GM12878 (cell line): ENCODE measurements at regions not wholly inside any gene's neighbourhood (a gene's known extent, or its start where the extent isn't known, plus 50 kb on each side); places are given as distances from the start of the nearest gene placed in this dataset.

Experiments used
- ATAC-seq: fragments of 200-7000 bp; cut with Tn5 transposase; 3 replicates; pipeline ENCODE4 v1.9.1; 2020; ENCODE audit warnings: mild to moderate bottlenecking, moderate library complexity
- BruUV-seq: library from RNA; stranded (reverse); fragments of 400-500 nt; replicated peaks from 2 replicates; lab custom pipeline; 2021; lab: Mats Ljungman, UMichigan
- CTCF ChIA-PET: fragments of 300-600 bp; sonication (Branson Sonifier 250); formaldehyde crosslinking; extraction: SDS; loops from one replicate; lab custom pipeline; 2021; ENCODE audit warnings: inconsistent platforms; lab: Yijun Ruan, JAX
- POLR2A ChIA-PET: fragments of 350-600 bp; formaldehyde crosslinking; extraction: SDS; loops from one replicate; lab custom pipeline; 2021; ENCODE audit warnings: inconsistent platforms; lab: Charles Lee
- RAD21 ChIA-PET: fragments of 300-600 bp; sonication (Branson Sonifier 250); formaldehyde crosslinking; loops from one replicate; lab custom pipeline; 2023; ENCODE audit warnings: antibody characterized with exemption; ENCODE audit not compliant: unreplicated experiment; lab: Charles Lee
- SMC1A ChIA-PET: fragments of 300-600 bp; sonication (Branson Sonifier 250); formaldehyde crosslinking; loops from one replicate; lab custom pipeline; 2023; ENCODE audit not compliant: unreplicated experiment, uncharacterized antibody; lab: Charles Lee
- DNase-seq: peaks from one replicate; pipeline ENCODE4 v3.0.0-alpha.2; 2011; ENCODE audit warnings: low read depth, low spot score
- FAIRE-seq: peaks from 3 replicates; lab custom pipeline; 2011; peaks lifted over from hg19 to GRCh38; lab: Jason Lieb, UNC
- H2AFZ ChIP-seq: 2 replicates; pipeline ENCODE4 v1.6.0; 2011; ENCODE audit warnings: low read depth, low read length, control low read depth; ENCODE audit not compliant: control insufficient read depth
- H3K27ac ChIP-seq: 2 replicates; pipeline ENCODE4 v1.5.1; 2011; ENCODE audit warnings: control low read depth; ENCODE audit not compliant: control insufficient read depth, insufficient read depth
- H3K27me3 ChIP-seq, 2 experiments: replicated peaks in 1 of 2; 2 replicates each; pipeline versions ENCODE4 v1.6.0 to v1.6.1; 2011; ENCODE audit warnings: low read length in 1 of 2; ENCODE audit not compliant: control insufficient read depth in 2 of 2, insufficient read depth in 2 of 2
- H3K36me3 ChIP-seq, 2 experiments: 2 replicates each; pipeline ENCODE4 v1.5.1; 2011; ENCODE audit warnings: low read length in 1 of 2; ENCODE audit not compliant: control insufficient read depth in 2 of 2, insufficient read depth in 2 of 2
- H3K4me1 ChIP-seq: 2 replicates; pipeline ENCODE4 v1.6.1; 2011; ENCODE audit warnings: mild to moderate bottlenecking, low read length, moderate library complexity, mixed read lengths; ENCODE audit not compliant: control insufficient read depth, insufficient read depth
- H3K4me2 ChIP-seq: 2 replicates; pipeline ENCODE4 v1.6.0; 2011; ENCODE audit warnings: control low read depth; ENCODE audit not compliant: control insufficient read depth, insufficient read depth
- H3K4me3 ChIP-seq: fragments of 200-600 bp; sonication (generic); 2 replicates; pipeline ENCODE4 v1.5.1; 2016
- H3K79me2 ChIP-seq: 2 replicates; pipeline ENCODE4 v1.6.0; 2011; ENCODE audit warnings: low read length; ENCODE audit not compliant: control insufficient read depth, insufficient read depth
- H3K9ac ChIP-seq: 2 replicates; pipeline ENCODE4 v1.8.0; 2011; ENCODE audit warnings: low read length, control low read depth, mixed read lengths; ENCODE audit not compliant: control insufficient read depth, insufficient read depth
- H3K9me3 ChIP-seq: replicated peaks from 3 replicates; pipeline ENCODE4 v1.5.1; 2011; ENCODE audit warnings: mild to moderate bottlenecking, low read length; ENCODE audit not compliant: control insufficient read depth, insufficient read depth
- H4K20me1 ChIP-seq: 2 replicates; pipeline ENCODE4 v1.6.0; 2011; ENCODE audit not compliant: control insufficient read depth, insufficient read depth
- BCLAF1 ChIP-seq: fragments of 450-650 bp; IDR thresholded peaks from 2 replicates; pipeline ENCODE4 v1.6.1; 2017; ENCODE audit warnings: antibody characterized with exemption, mild to moderate bottlenecking, moderate library complexity
- CTCF ChIP-seq, 3 experiments: IDR thresholded peaks in 2 of 3; conservative IDR thresholded peaks in 1 of 3; 2 replicates each; pipeline ENCODE4 v1.5.1; 2011; ENCODE audit warnings: low read depth in 3 of 3, low read length in 3 of 3, mild to moderate bottlenecking in 3 of 3, control low read depth in 2 of 3, moderate library complexity in 2 of 3, inconsistent platforms in 1 of 3, mixed read lengths in 1 of 3; ENCODE audit not compliant: control insufficient read depth in 2 of 3, insufficient read depth in 1 of 3; ENCODE audit errors: extremely low read depth in 1 of 3
- ETV6 ChIP-seq, 2 experiments: fragments of 450-650 bp in 1 of 2; IDR thresholded peaks in 1 of 2; conservative IDR thresholded peaks in 1 of 2; 2 replicates each; pipeline ENCODE4 v1.6.1; 2014; ENCODE audit warnings: antibody characterized with exemption in 1 of 2, borderline replicate concordance in 1 of 2, low read depth in 1 of 2, mild to moderate bottlenecking in 1 of 2, moderate library complexity in 1 of 2
- HDAC6 ChIP-seq: fragments of 200-600 bp; sonication (generic); IDR thresholded peaks from one replicate; pipeline ENCODE4 v1.8.0; 2017; ENCODE audit warnings: antibody characterized with exemption; ENCODE audit not compliant: unreplicated experiment
- IRF3 ChIP-seq: fragments of 450-650 bp; IDR thresholded peaks from 2 replicates; pipeline ENCODE4 v1.6.1; 2014; ENCODE audit warnings: mild to moderate bottlenecking
- RAD21 ChIP-seq: IDR thresholded peaks from 2 replicates; pipeline ENCODE4 v1.6.1; 2011; ENCODE audit warnings: mild to moderate bottlenecking, low read depth, low read length, moderate library complexity; ENCODE audit not compliant: insufficient read depth
- SIN3A ChIP-seq: IDR thresholded peaks from 2 replicates; pipeline ENCODE4 v1.6.1; 2012; ENCODE audit warnings: low read depth, low read length, improper control_type of control experiment
- SMC3 ChIP-seq: IDR thresholded peaks from 2 replicates; pipeline ENCODE4 v1.6.1; 2011; ENCODE audit warnings: low read length, improper control_type of control experiment, borderline replicate concordance
- WGBS: methylation state at CpG from one replicate; pipeline ENCODE4 v1.1.6; 2016; ENCODE audit warnings: low lambda C conversion rate; ENCODE audit not compliant: insufficient replicate concordance, insufficient coverage; ENCODE audit errors: missing lambda C conversion rate; 5-methylcytosine and 5-hydroxymethylcytosine counted together
- in situ Hi-C: fragments of 300-500 bp; cut with MboI; formaldehyde crosslinking; loops from 9 replicates; pipeline ENCODE4 v1.14.3; 2018; ENCODE audit warnings: mixed read lengths
- intact Hi-C: fragments of 100-400 bp; cut with micrococcal nuclease; formaldehyde crosslinking; loops from one replicate; pipeline ENCODE4 v1.14.2; 2022; ENCODE audit not compliant: unreplicated experiment

- no peaks in the 10 kb centered on the region for H3K9me3 ChIP-seq
- no peaks in the 10 kb centered on the region for H3K36me3 ChIP-seq
- H3K9ac ChIP-seq: no peak overlapping the region
- ChIA-PET CTCF (no interaction called here), SMC1A (interaction anchor here (1.7 kb wide), 1 partner anchor 9 kb away, joined by 4 read pairs; no protein-coding TSS in a partner anchor), RAD21 (no interaction called here), POLR2A (no interaction called here)
- ATAC-seq (no peak), FAIRE-seq (no peak), DNase-seq (no peak)
- TF ChIP-seq SIN3A (no peak), IRF3 (no peak), HDAC6 (no peak), ETV6 (conservative IDR thresholded peaks at IDR 0.05 in 1 of 2, IDR thresholded peaks at IDR 0.05 in 1 of 2; ENCODE audit: borderline replicate concordance in 1 of 2, low read depth in 1 of 2) (no peak)
- intact Hi-C loops (no loop called here), in situ Hi-C loops (no loop called here)
- H3K79me2 ChIP-seq: no peaks in the 10 kb centered on the region
- H3K4me2 ChIP-seq: no peak overlapping the region
- no peaks in the 10 kb centered on the region for H3K27me3 ChIP-seq
- no TSS peak for BruUV-seq
- no peaks in the 10 kb centered on the region for H3K4me1 ChIP-seq
- WGBS: 0% methylated on average over 1 of the region's 1 CpG
- H4K20me1 ChIP-seq: no peaks in the 10 kb centered on the region
- no peak overlapping the region for H3K27ac ChIP-seq
- no peak overlapping the region for H3K4me3 ChIP-seq
- no peak overlapping the region for H2AFZ ChIP-seq
Observed at GRCh38 chr12:86917121-86917520, 660.9 kb upstream of the MGAT4C start.

- Histone ChIP-seq H3K36me3 (no peaks in the 10 kb centered on the region), H3K79me2 (no peaks in the 10 kb centered on the region)
- SMC1A ChIA-PET: interaction anchor here (1.0 kb wide), 1 partner anchor 21 kb away, joined by 3 read pairs; no protein-coding TSS in a partner anchor
- TF ChIP-seq CTCF (IDR thresholded peaks at IDR 0.05 in 2 of 3, conservative IDR thresholded peaks at IDR 0.05 in 1 of 3; ENCODE audit: control insufficient read depth in 2 of 3, extremely low read depth in 1 of 3, insufficient read depth in 1 of 3, low read depth in 3 of 3, low read length in 3 of 3) (peak in 2 of 3 experiments; percentile 16 to 36; a peak in 2 of 6 replicates), RAD21 (peak; percentile 75), SMC3 (peak; percentile 13; the same call in 1 of the 2 replicates), BCLAF1 (no peak)
- TF ChIP-seq, all 136 proteins: peak for 3
- ChIA-PET POLR2A (no interaction called here), RAD21 (interaction anchor here (1.7 kb wide), 1 partner anchor 994 kb away, joined by 4 read pairs; no protein-coding TSS in a partner anchor), CTCF (interaction anchor here (0.6 to 2.2 kb wide), 5 partner anchors 8 to 991 kb away, joined by 3 to 6 read pairs (median 3); no protein-coding TSS in a partner anchor)
- Histone ChIP-seq H3K27ac (no peak overlapping the region), H2AFZ (no peak overlapping the region), H3K9me3 (no peaks in the 10 kb centered on the region), H4K20me1 (no peaks in the 10 kb centered on the region), H3K27me3 (no peaks in the 10 kb centered on the region), H3K4me1 (no peaks in the 10 kb centered on the region), H3K4me3 (no peak overlapping the region), H3K9ac (no peak overlapping the region), H3K4me2 (no peak overlapping the region)
- no peak for DNase-seq
- ATAC-seq: peak; percentile 55; the same call in 2 of the 3 replicates
- FAIRE-seq: peak; percentile 27
- intact Hi-C loops: no loop called here
- in situ Hi-C loops: no loop called here
- no TSS peak for BruUV-seq
Observed at GRCh38 chr12:86914721-86915120, 658.5 kb upstream of the MGAT4C start.
